ENCODE measurements at regions not wholly inside any gene's neighbourhood (a gene's known extent, or its start where the extent isn't known, plus 50 kb on each side); places are given as distances from the start of the nearest gene placed in this dataset.
"Not testable (repeated sequence)": the region's sequence is repeated elsewhere in the genome, so short reads cannot be mapped to it uniquely, and the experiment has no call there.

DNA sequence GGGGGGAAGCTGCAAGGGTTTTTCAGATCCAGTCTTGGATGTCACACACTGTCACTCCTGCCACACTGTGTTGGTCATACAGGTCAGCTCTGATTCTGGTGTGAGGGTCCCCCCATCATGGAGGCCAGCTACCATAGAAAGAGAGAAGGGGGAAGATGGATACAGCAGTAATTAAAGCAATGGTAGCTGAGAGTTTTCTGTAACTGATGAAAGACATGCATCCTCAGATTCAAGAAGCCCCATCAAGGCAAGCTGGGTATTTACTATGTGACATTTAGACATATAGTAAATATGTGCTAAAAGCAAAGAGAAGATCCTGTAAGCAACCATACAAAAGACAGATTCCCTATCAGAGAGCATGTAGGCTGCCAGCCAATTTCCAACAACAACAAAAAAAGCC, 110.9 kb upstream of the COL5A1 start:
- no peak for DNase-seq
- H3K4me3 ChIP-seq (ENCODE audit: low read depth, low read length) = no peak overlapping the region
- peaks cover 2% of the 10 kb centered on the region; the same call in 1 of the 2 replicates for H3K9me3 ChIP-seq
- H3K27me3 ChIP-seq = no peaks in the 10 kb centered on the region
- no peaks in the 10 kb centered on the region for H3K36me3 ChIP-seq
- TF ChIP-seq, protein P1, sequence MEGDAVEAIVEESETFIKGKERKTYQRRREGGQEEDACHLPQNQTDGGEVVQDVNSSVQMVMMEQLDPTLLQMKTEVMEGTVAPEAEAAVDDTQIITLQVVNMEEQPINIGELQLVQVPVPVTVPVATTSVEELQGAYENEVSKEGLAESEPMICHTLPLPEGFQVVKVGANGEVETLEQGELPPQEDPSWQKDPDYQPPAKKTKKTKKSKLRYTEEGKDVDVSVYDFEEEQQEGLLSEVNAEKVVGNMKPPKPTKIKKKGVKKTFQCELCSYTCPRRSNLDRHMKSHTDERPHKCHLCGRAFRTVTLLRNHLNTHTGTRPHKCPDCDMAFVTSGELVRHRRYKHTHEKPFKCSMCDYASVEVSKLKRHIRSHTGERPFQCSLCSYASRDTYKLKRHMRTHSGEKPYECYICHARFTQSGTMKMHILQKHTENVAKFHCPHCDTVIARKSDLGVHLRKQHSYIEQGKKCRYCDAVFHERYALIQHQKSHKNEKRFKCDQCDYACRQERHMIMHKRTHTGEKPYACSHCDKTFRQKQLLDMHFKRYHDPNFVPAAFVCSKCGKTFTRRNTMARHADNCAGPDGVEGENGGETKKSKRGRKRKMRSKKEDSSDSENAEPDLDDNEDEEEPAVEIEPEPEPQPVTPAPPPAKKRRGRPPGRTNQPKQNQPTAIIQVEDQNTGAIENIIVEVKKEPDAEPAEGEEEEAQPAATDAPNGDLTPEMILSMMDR (IDR thresholded peaks at IDR 0.05; ENCODE audit: low read depth, low read length) = no peak
- no peaks in the 10 kb centered on the region for H3K4me1 ChIP-seq

DNA sequence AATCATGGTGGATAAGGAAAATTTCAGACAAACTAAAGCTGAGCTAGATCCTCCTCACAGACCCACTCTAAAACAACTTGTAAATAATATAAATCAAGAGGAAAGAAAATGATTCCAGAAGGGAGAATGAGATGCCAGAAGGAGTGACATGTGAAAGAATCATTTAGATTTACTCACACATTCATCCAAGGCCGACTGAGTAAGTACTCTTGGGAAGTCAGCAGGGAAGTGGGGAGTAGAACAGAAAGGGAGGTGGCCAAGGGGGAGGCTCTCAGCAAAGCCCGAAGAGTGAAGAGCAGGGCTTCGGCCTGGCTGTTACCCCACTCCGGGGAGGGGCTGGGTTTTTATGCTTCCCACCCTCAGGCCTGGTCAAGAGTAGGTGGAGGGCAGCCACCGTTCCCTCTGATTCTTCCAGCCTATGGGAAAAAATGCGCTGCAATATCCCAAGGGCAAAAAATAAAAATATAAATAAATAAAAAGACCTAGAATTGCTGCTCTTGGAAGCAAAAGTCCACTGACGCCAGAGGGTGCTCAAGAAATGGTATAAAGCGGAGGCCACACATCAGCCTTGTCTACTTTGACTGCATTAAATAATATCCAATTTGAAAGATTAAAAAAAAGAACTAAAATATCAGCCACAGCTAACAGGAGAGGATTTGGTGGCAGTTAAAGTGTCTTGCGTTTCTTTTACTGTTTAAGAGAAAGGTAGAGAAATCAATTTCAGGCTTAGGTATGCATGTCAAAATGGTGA, 110.2 kb upstream of the COL5A1 start:
- Histone ChIP-seq H3K4me1 (no peaks in the 10 kb centered on the region), H3K9me3 (peaks cover 2% of the 10 kb centered on the region; the same call in 1 of the 2 replicates), H3K27me3 (no peaks in the 10 kb centered on the region), H3K36me3 (no peaks in the 10 kb centered on the region), H3K4me3 (ENCODE audit: low read depth, low read length) (no peak overlapping the region)
- TF ChIP-seq, protein P1 (IDR thresholded peaks at IDR 0.05; ENCODE audit: low read depth, low read length) = no peak
- no peak for DNase-seq

DNA sequence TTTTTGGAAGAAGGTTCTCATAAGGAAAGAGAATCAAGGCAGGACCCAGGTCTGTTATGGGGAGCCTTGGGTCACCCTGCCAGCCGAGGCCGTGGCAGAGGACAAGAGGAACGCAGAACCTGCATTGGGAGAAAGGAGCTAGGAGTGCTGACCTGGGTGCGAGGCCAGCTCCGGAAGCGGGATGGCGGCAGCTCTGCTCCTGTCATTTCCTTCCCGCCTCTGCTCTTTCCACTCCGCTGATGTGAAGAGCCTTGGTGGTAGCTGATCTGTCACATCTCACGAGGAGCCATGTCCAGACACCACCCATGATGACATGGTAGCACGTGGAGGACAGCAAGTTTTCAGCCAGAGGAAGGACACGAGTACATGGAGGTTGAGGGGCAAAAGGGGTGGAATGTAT, 109.5 kb upstream of the COL5A1 start:
- Histone ChIP-seq H3K4me1 (no peaks in the 10 kb centered on the region), H3K27me3 (no peaks in the 10 kb centered on the region), H3K9me3 (peaks cover 2% of the 10 kb centered on the region; the same call in 1 of the 2 replicates), H3K36me3 (no peaks in the 10 kb centered on the region), H3K4me3 (ENCODE audit: low read depth, low read length) (no peak overlapping the region)
- no peak for DNase-seq
- TF ChIP-seq, protein P1 (IDR thresholded peaks at IDR 0.05; ENCODE audit: low read depth, low read length) = no peak

DNA sequence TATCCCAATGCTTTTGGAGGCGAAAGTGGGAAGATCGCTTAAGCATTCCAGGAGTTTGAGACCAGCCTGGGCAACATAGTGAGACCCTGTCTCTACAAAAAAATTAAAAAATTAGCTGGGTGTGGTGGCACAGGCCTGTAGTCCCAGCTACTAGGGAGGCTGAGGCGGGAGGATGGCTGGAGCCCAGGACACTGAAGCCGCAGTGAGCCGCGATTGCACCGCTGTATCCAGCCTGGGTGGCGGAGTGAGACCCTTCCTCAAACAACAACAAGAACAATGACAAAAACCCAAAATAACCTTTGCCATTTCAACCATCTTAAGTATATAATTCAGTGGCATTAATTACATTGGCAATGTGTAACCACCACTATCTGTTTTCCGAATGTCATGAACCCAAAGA, 108.9 kb upstream of the COL5A1 start:
- H3K27me3 ChIP-seq; H3K4me3 ChIP-seq (ENCODE audit: low read depth, low read length); H3K36me3 ChIP-seq; DNase-seq; H3K9me3 ChIP-seq; H3K4me1 ChIP-seq: not testable (repeated sequence)

DNA sequence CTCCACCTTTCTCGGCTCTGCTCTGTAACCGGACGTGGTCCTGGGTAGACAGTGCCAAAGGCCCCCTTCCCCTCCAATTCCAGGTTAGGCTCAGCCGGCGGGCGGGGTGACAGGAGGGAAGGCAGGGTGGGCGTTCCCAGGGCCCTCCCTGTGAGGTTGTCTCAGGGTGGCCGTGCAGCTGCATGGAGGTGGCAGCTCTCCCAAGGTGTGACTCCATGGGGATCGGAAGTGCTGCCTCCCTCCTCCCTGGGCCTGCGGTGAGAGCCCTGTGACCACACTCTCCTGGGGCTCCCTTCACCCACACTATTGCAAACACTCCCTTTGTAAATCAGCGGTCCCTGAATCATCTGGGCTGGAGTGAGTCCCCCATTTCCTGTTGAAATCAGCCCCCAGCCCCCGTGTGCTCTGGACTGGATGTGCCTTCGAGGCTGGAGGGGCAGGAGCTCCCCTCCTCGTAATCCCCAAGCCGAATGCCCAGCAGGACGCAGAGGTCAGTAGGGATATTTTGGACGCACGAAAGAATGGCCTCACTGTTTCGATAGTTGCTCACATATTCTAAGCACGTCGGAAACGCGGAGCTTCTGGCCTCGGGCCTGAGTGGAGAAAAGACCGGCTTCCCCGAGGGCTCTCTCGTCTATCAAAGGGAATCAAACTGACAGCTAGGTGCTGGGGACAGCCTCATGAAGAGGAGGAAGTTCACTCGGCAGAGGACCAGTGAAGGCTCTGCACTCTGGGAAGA, 107.6 kb upstream of the COL5A1 start:
- no peak for DNase-seq
- Histone ChIP-seq H3K36me3 (no peaks in the 10 kb centered on the region), H3K4me1 (no peaks in the 10 kb centered on the region), H3K4me3 (ENCODE audit: low read depth, low read length) (no peak overlapping the region), H3K27me3 (no peaks in the 10 kb centered on the region), H3K9me3 (peaks cover 2% of the 10 kb centered on the region; the same call in 1 of the 2 replicates)
- TF ChIP-seq, protein P1 (IDR thresholded peaks at IDR 0.05; ENCODE audit: low read depth, low read length) = no peak

DNA sequence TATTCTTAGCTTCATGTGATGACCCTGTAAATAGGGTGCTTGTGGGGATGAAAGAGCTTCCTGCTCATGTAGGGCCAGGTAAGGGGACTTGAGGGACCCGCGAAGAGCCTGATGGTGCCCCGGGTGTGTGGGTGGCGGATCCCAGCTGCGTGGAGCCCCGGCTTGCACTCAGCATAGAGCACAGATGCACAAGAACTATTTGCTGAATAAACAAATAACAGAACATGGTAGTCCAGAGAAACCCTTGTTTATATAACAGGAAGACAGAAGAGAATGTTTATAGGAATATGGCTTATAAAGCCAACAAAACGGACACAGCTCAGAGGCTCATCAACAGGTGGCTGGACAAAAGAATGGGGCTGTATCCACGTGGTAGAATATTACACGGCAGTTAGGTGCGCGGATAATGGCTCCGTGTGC, 106.9 kb upstream of the COL5A1 start:
- TF ChIP-seq, protein P1 (IDR thresholded peaks at IDR 0.05; ENCODE audit: low read depth, low read length) = no peak
- Histone ChIP-seq H3K27me3 (no peaks in the 10 kb centered on the region), H3K9me3 (peaks cover 2% of the 10 kb centered on the region; the same call in 1 of the 2 replicates), H3K36me3 (no peaks in the 10 kb centered on the region), H3K4me1 (no peaks in the 10 kb centered on the region), H3K4me3 (ENCODE audit: low read depth, low read length) (no peak overlapping the region)
- DNase-seq = no peak
